SK-N-SH (cell line): ENCODE measurements at regions not wholly inside any gene's neighbourhood (a gene's known extent, or its start where the extent isn't known, plus 50 kb on each side); places are given as distances from the start of the nearest gene placed in this dataset.

ENCODE experiments used
- CTCF ChIP-seq: fragments of 200-600 bp; sonication (generic); IDR thresholded peaks from 2 replicates; pipeline ENCODE4 v1.6.1; 2017; ENCODE audit warnings: antibody characterized with exemption, mild to moderate bottlenecking, moderate library complexity
- MAX ChIP-seq: IDR thresholded peaks from 2 replicates; pipeline ENCODE4 v1.4.0; 2012; ENCODE audit warnings: low read depth
- NFIC ChIP-seq: IDR thresholded peaks from 2 replicates; pipeline ENCODE4 v1.4.0; 2012; ENCODE audit warnings: borderline replicate concordance
- PBX3 ChIP-seq: IDR thresholded peaks from 2 replicates; pipeline ENCODE4; 2012
- TAF1 ChIP-seq: IDR thresholded peaks from 2 replicates; pipeline ENCODE4 v1.6.1; 2012; ENCODE audit warnings: low read depth, mild to moderate bottlenecking, low read length, moderate library complexity, borderline replicate concordance
- TCF12 ChIP-seq: IDR thresholded peaks from 2 replicates; pipeline ENCODE4 v1.4.0; 2012
- TEAD4 ChIP-seq: IDR thresholded peaks from 2 replicates; pipeline ENCODE4 v1.4.0; 2012; ENCODE audit warnings: mild to moderate bottlenecking, borderline replicate concordance; ENCODE audit not compliant: insufficient read depth
- USF2 ChIP-seq: fragments of 150-350 bp; IDR thresholded peaks from 2 replicates; pipeline ENCODE4 v1.6.1; 2017; ENCODE audit warnings: antibody characterized with exemption, low read length, low read depth, borderline replicate concordance
- YY1 ChIP-seq: IDR thresholded peaks from 2 replicates; pipeline ENCODE4 v1.4.0; 2012; ENCODE audit warnings: low read depth, mild to moderate bottlenecking
- ZBTB33 ChIP-seq: IDR thresholded peaks from 2 replicates; pipeline ENCODE4 v1.4.0; 2012; ENCODE audit warnings: low read depth, borderline replicate concordance

- TF ChIP-seq USF2 (no peak), TAF1 (no peak), NFIC (no peak), TCF12 (no peak), TEAD4 (no peak), CTCF (no peak), PBX3 (no peak), YY1 (no peak), MAX (no peak), ZBTB33 (no peak)
Measured at GRCh38 chr6:22965889-22966288, 396.5 kb downstream of the HDGFL1 start.
